Sigmoid colon (tissue), 4 donors: ENCODE measurements at regions not wholly inside any gene's neighbourhood (a gene's known extent, or its start where the extent isn't known, plus 50 kb on each side); places are given as distances from the start of the nearest gene placed in this dataset.

Source experiments
- CTCF ChIP-seq, 4 experiments: fragments of 450-650 bp in 3 of 4; fragments of 200-600 bp in 1 of 4; IDR thresholded peaks; one replicate each; pipeline ENCODE4 v1.5.1; 2016 to 2019; ENCODE audit warnings: antibody characterized with exemption in 4 of 4, mild to moderate bottlenecking in 3 of 4, moderate library complexity in 2 of 4
- EP300 ChIP-seq, 4 donors: sonication (generic); formaldehyde crosslinking; IDR thresholded peaks; one replicate each; pipeline ENCODE4 v1.6.1; 2017; ENCODE audit warnings: antibody characterized with exemption in 4 of 4
- POLR2A ChIP-seq, 2 donors: fragments of 450-650 bp; IDR thresholded peaks; one replicate each; pipeline ENCODE4 v1.6.1; 2016; ENCODE audit warnings: antibody characterized with exemption in 2 of 2, mild to moderate bottlenecking in 2 of 2, moderate library complexity in 2 of 2

- TF ChIP-seq CTCF (IDR thresholded peaks at IDR 0.05) (no peak), EP300 (IDR thresholded peaks at IDR 0.05) (no peak), POLR2A (IDR thresholded peaks at IDR 0.05) (no peak)
These were observed 123.2 kb downstream of the RFPL4B start for GRCh38 chr6:112470376-112470775.
